HepG2 (cell line): ENCODE measurements at regions not wholly inside any gene's neighbourhood (a gene's known extent, or its start where the extent isn't known, plus 50 kb on each side); places are given as distances from the start of the nearest gene placed in this dataset.
"Not testable (repeated sequence)": the region's sequence is repeated elsewhere in the genome, so short reads cannot be mapped to it uniquely, and the experiment has no call there.

Source experiments
- ATAC-seq: fragments of 200-7000 bp; cut with Tn5 transposase; 3 replicates; pipeline ENCODE4 v1.9.1; 2020; ENCODE audit warnings: mild to moderate bottlenecking, moderate library complexity
- BruUV-seq: library from RNA; stranded (reverse); fragments of 400-500 nt; replicated peaks from 2 replicates; lab custom pipeline; 2021; lab: Mats Ljungman, UMichigan
- CTCF ChIA-PET: fragments of 300-600 bp; formaldehyde crosslinking; extraction: SDS; loops from one replicate; lab custom pipeline; 2021; ENCODE audit warnings: low total read pairs, inconsistent platforms, low intra/inter-chr PET ratio; lab: Yijun Ruan, JAX
- POLR2A ChIA-PET: fragments of 350-600 bp; sonication (Branson Sonifier 250); formaldehyde crosslinking; loops from one replicate; lab custom pipeline; 2020; ENCODE audit warnings: antibody characterized with exemption, inconsistent platforms; lab: Yijun Ruan, JAX
- DNase-seq: peaks from one replicate; pipeline ENCODE4 v3.0.0-alpha.2; 2015; ENCODE audit warnings: low spot score
- FAIRE-seq: peaks from 3 replicates; lab custom pipeline; 2011; peaks lifted over from hg19 to GRCh38; lab: Jason Lieb, UNC
- H2AFZ ChIP-seq: one replicate; pipeline ENCODE4 v1.6.1; 2011; ENCODE audit warnings: low read length, inconsistent platforms
- H3K27ac ChIP-seq: fragments of 300-600 bp; 3 replicates; pipeline ENCODE4 v1.8.0; 2011; ENCODE audit warnings: mixed run types, mild to moderate bottlenecking, mixed read lengths, low read length, inconsistent platforms; ENCODE audit not compliant: insufficient read depth; ENCODE audit errors: extremely low read length
- H3K27me3 ChIP-seq, 2 experiments: fragments of 200-600 bp in 1 of 2; 2 replicates in 1 of 2; 3 replicates in 1 of 2; pipeline versions ENCODE4 v1.6.0 to v1.8.0; 2011; ENCODE audit warnings: low read length in 2 of 2, mild to moderate bottlenecking in 2 of 2, moderate library complexity in 2 of 2, inconsistent platforms in 1 of 2; ENCODE audit not compliant: insufficient read depth in 2 of 2, control insufficient read depth in 1 of 2
- H3K36me3 ChIP-seq, 2 experiments: fragments of 200-600 bp in 1 of 2; replicated peaks in 1 of 2; 2 replicates in 1 of 2; 3 replicates in 1 of 2; pipeline versions ENCODE4 v1.5.1 to v1.8.0; 2011; ENCODE audit warnings: low read length in 2 of 2, inconsistent platforms in 1 of 2; ENCODE audit not compliant: insufficient read depth in 2 of 2, control insufficient read depth in 1 of 2
- H3K4me1 ChIP-seq: 2 replicates; pipeline ENCODE4 v1.5.1; 2012; ENCODE audit warnings: low read length, inconsistent platforms; ENCODE audit not compliant: insufficient read depth
- H3K4me2 ChIP-seq: 2 replicates; pipeline ENCODE4 v1.6.0; 2011; ENCODE audit warnings: low read depth, low read length, inconsistent platforms
- H3K4me3 ChIP-seq, 3 experiments: fragments of 200-600 bp in 1 of 3; sonication (generic), shearing (Covaris generic) in 1 of 3; replicated peaks in 1 of 3; 2 replicates each; pipeline ENCODE4 v1.5.1; 2011 to 2016; ENCODE audit warnings: low read length in 3 of 3, inconsistent platforms in 2 of 3, low read depth in 2 of 3, mild to moderate bottlenecking in 2 of 3, control low read depth in 1 of 3, mixed read lengths in 1 of 3; ENCODE audit not compliant: insufficient read depth in 1 of 3
- H3K79me2 ChIP-seq: one replicate; pipeline ENCODE4 v1.6.1; 2011; ENCODE audit warnings: low read length, inconsistent platforms; ENCODE audit not compliant: insufficient read depth
- H3K9ac ChIP-seq: 2 replicates; pipeline ENCODE4 v1.6.0; 2011; ENCODE audit warnings: mild to moderate bottlenecking, low read depth, low read length, inconsistent platforms; ENCODE audit not compliant: insufficient read depth
- H3K9me3 ChIP-seq: 2 replicates; pipeline ENCODE4 v1.5.1; 2012; ENCODE audit warnings: mild to moderate bottlenecking, low read length
- H4K20me1 ChIP-seq: 2 replicates; pipeline ENCODE4 v1.6.0; 2011; ENCODE audit warnings: inconsistent platforms, mild to moderate bottlenecking, low read length, moderate library complexity; ENCODE audit not compliant: insufficient read depth
- SATB2 ChIP-seq: sonication (generic); formaldehyde crosslinking; IDR thresholded peaks from 2 replicates; pipeline ENCODE4 v1.5.0; 2020; ENCODE audit warnings: missing genetic modification reagents
- SOX5 ChIP-seq: IDR thresholded peaks from 2 replicates; pipeline ENCODE4 v1.6.1; 2016; ENCODE audit warnings: borderline replicate concordance
- STAT5B ChIP-seq: sonication (generic); formaldehyde crosslinking; IDR thresholded peaks from 2 replicates; pipeline ENCODE4 v1.4.0; 2020; ENCODE audit warnings: missing genetic modification reagents
- WGBS: methylation state at CpG from one replicate; pipeline ENCODE4 v1.1.6; 2017; ENCODE audit warnings: low lambda C conversion rate; 5-methylcytosine and 5-hydroxymethylcytosine counted together
- in situ Hi-C: cut with HindIII; loops from 2 replicates; pipeline ENCODE4 v1.10.0; 2017; ENCODE audit warnings: low pct_unique_long_range_greater_than_20kb; ENCODE audit not compliant: extremely low pct_ligation_motif_present
- intact Hi-C: fragments of 100-400 bp; cut with micrococcal nuclease; formaldehyde crosslinking; loops from one replicate; pipeline ENCODE4 v1.10.0; 2022; ENCODE audit not compliant: unreplicated experiment
- TF ChIP-seq, protein P1 (sequence below): sonication (generic); formaldehyde crosslinking; IDR thresholded peaks from 2 replicates; pipeline ENCODE4 v1.8.0; 2022; ENCODE audit warnings: mild to moderate bottlenecking, missing genetic modification reagents
- TF ChIP-seq, protein P2 (sequence below): sonication (generic); formaldehyde crosslinking; IDR thresholded peaks from 2 replicates; pipeline ENCODE4 v1.8.0; 2022; ENCODE audit warnings: mild to moderate bottlenecking, missing genetic modification reagents, moderate library complexity
- TF ChIP-seq, protein P3 (sequence below): IDR thresholded peaks from 2 replicates; pipeline ENCODE4 v1.6.1; 2018; ENCODE audit warnings: missing genetic modification reagents, mild to moderate bottlenecking, missing compliant biosample characterization
- TF ChIP-seq, protein P4 (sequence below): IDR thresholded peaks from 2 replicates; pipeline ENCODE4 v1.6.1; 2016; ENCODE audit warnings: low read depth
- TF ChIP-seq, protein P5 (sequence below): sonication (generic); formaldehyde crosslinking; IDR thresholded peaks from 2 replicates; pipeline ENCODE4 v1.4.0; 2020; ENCODE audit warnings: missing genetic modification reagents, borderline replicate concordance

GRCh38 chr5:54378707-54379106 lies 68.3 kb upstream of the ARL15 start (continued):
- TF ChIP-seq, protein P1, sequence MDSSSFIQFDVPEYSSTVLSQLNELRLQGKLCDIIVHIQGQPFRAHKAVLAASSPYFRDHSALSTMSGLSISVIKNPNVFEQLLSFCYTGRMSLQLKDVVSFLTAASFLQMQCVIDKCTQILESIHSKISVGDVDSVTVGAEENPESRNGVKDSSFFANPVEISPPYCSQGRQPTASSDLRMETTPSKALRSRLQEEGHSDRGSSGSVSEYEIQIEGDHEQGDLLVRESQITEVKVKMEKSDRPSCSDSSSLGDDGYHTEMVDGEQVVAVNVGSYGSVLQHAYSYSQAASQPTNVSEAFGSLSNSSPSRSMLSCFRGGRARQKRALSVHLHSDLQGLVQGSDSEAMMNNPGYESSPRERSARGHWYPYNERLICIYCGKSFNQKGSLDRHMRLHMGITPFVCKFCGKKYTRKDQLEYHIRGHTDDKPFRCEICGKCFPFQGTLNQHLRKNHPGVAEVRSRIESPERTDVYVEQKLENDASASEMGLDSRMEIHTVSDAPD (CRISPR knock-in tag) = no peak
- TF ChIP-seq, protein P2, sequence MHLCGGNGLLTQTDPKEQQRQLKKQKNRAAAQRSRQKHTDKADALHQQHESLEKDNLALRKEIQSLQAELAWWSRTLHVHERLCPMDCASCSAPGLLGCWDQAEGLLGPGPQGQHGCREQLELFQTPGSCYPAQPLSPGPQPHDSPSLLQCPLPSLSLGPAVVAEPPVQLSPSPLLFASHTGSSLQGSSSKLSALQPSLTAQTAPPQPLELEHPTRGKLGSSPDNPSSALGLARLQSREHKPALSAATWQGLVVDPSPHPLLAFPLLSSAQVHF (CRISPR knock-in tag) = no peak

GRCh38 chr5:54377339-54377738 lies 67.0 kb upstream of the ARL15 start:
- H3K4me1 ChIP-seq, DNase-seq, H4K20me1 ChIP-seq, H3K4me2 ChIP-seq, intact Hi-C loops, H2AFZ ChIP-seq, in situ Hi-C loops, H3K9me3 ChIP-seq, H3K4me3 ChIP-seq, H3K79me2 ChIP-seq, BruUV-seq, H3K27me3 ChIP-seq, FAIRE-seq, POLR2A ChIA-PET, H3K36me3 ChIP-seq, H3K9ac ChIP-seq, H3K27ac ChIP-seq, CTCF ChIA-PET, ATAC-seq: not testable (repeated sequence)
- WGBS = 62% methylated on average over 1 of the region's 1 CpG

DNA sequence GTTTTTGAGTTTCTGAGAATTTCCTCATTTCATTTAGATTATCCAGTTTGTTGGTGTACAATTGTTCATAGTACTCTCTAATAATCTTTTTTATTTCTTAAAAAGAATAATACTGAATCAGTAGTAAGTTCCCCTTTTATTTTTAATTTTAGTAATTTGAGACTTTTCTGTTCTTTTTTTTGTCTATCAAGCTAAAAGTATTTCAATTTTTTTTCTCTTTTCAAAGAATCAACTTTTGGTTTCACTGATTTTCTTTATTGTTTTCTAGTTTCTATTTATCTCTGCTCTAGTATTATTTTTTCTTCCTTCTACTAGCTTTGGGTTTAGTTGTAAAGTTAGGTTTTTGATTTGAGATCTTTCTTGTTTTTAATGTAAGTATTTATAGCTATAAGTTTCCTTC lies 60.6 kb upstream of the ARL15 start:
- intact Hi-C loops (no loop called here), in situ Hi-C loops (no loop called here)
- H3K27me3 ChIP-seq = no peaks in the 10 kb centered on the region
- no peaks in the 10 kb centered on the region for H3K36me3 ChIP-seq
- no peaks in the 10 kb centered on the region for H3K9me3 ChIP-seq
- ChIA-PET POLR2A (no interaction called here), CTCF (no interaction called here)
- H3K4me2 ChIP-seq = no peak overlapping the region
- BruUV-seq = no TSS peak
- no peak for DNase-seq
- H3K27ac ChIP-seq = no peak overlapping the region
- no peak overlapping the region for H3K4me3 ChIP-seq
- no peak for FAIRE-seq
- no peak overlapping the region for H2AFZ ChIP-seq
- no peaks in the 10 kb centered on the region for H3K4me1 ChIP-seq
- no peak for ATAC-seq
- H3K79me2 ChIP-seq = no peaks in the 10 kb centered on the region
- no peak overlapping the region for H3K9ac ChIP-seq
- H4K20me1 ChIP-seq = no peaks in the 10 kb centered on the region
- TF ChIP-seq SOX5 (CRISPR knock-in tag) (no peak), STAT5B (CRISPR knock-in tag) (no peak), SATB2 (CRISPR knock-in tag) (no peak)
- TF ChIP-seq, protein P3, sequence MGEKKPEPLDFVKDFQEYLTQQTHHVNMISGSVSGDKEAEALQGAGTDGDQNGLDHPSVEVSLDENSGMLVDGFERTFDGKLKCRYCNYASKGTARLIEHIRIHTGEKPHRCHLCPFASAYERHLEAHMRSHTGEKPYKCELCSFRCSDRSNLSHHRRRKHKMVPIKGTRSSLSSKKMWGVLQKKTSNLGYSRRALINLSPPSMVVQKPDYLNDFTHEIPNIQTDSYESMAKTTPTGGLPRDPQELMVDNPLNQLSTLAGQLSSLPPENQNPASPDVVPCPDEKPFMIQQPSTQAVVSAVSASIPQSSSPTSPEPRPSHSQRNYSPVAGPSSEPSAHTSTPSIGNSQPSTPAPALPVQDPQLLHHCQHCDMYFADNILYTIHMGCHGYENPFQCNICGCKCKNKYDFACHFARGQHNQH (CRISPR knock-in tag) = no peak
- TF ChIP-seq, protein P4, sequence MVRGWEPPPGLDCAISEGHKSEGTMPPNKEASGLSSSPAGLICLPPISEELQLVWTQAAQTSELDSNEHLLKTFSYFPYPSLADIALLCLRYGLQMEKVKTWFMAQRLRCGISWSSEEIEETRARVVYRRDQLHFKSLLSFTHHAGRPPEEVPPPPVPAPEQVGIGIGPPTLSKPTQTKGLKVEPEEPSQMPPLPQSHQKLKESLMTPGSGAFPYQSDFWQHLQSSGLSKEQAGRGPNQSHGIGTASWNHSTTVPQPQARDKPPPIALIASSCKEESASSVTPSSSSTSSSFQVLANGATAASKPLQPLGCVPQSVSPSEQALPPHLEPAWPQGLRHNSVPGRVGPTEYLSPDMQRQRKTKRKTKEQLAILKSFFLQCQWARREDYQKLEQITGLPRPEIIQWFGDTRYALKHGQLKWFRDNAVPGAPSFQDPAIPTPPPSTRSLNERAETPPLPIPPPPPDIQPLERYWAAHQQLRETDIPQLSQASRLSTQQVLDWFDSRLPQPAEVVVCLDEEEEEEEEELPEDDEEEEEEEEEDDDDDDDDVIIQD (CRISPR knock-in tag) = no peak
- TF ChIP-seq, protein P5, sequence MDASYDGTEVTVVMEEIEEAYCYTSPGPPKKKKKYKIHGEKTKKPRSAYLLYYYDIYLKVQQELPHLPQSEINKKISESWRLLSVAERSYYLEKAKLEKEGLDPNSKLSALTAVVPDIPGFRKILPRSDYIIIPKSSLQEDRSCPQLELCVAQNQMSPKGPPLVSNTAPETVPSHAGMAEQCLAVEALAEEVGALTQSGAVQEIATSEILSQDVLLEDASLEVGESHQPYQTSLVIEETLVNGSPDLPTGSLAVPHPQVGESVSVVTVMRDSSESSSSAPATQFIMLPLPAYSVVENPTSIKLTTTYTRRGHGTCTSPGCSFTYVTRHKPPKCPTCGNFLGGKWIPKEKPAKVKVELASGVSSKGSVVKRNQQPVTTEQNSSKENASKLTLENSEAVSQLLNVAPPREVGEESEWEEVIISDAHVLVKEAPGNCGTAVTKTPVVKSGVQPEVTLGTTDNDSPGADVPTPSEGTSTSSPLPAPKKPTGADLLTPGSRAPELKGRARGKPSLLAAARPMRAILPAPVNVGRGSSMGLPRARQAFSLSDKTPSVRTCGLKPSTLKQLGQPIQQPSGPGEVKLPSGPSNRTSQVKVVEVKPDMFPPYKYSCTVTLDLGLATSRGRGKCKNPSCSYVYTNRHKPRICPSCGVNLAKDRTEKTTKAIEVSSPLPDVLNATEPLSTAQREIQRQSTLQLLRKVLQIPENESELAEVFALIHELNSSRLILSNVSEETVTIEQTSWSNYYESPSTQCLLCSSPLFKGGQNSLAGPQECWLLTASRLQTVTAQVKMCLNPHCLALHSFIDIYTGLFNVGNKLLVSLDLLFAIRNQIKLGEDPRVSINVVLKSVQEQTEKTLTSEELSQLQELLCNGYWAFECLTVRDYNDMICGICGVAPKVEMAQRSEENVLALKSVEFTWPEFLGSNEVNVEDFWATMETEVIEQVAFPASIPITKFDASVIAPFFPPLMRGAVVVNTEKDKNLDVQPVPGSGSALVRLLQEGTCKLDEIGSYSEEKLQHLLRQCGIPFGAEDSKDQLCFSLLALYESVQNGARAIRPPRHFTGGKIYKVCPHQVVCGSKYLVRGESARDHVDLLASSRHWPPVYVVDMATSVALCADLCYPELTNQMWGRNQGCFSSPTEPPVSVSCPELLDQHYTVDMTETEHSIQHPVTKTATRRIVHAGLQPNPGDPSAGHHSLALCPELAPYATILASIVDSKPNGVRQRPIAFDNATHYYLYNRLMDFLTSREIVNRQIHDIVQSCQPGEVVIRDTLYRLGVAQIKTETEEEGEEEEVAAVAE (CRISPR knock-in tag) = no peak
